Heart left ventricle (tissue), 13 donors: ENCODE measurements at regions not wholly inside any gene's neighbourhood (a gene's known extent, or its start where the extent isn't known, plus 50 kb on each side); places are given as distances from the start of the nearest gene placed in this dataset.

ENCODE experiments used
- CTCF ChIP-seq, 12 donors: fragments of 200-600 bp; sonication (generic) in 4 of 12; IDR thresholded peaks; one replicate each; pipeline versions ENCODE4 v1.5.0 to v1.8.0; 2018 to 2022; ENCODE audit warnings: antibody characterized with exemption in 12 of 12, mild to moderate bottlenecking in 5 of 12
- POLR2A ChIP-seq, 2 donors: fragments of 450-650 bp; IDR thresholded peaks; one replicate each; pipeline ENCODE4 v1.6.1; 2017; ENCODE audit warnings: antibody characterized with exemption in 2 of 2, mild to moderate bottlenecking in 2 of 2, moderate library complexity in 2 of 2
- donor health status: ischemic (EF 13 %, LVEDD 7.1; RV severe dilation, severe dysfunction).
- donor health status: DM: no; HTN: yes; CAD: no.
- donor health status: DM: no; HTN: no; CAD: no.
- donor health status: ischemic (EF 25% LVEDD 6.9; RV normal size, moderate dysfunction).
- donor health status: ischemic (EF 25% LVEDD 5.7; RV mildly dilated, moderate dysfunction).
- donor health status: ischemic (EF 35%, LVEDD 5.7; RV mildly dilated, moderate dysfunction).
- donor health status: nonischemic (EF 11% LVEDD 7.7; RV severe dilation, severe dysfunction).
- donor health status: DM: yes; HTN: yes; CAD: no.
- donor health status: PGD.
- donor health status: ischemic (EF 29% LVEDD 5.4; RV normal size, mild dysfunction).
- donor health status: nonischemic (EF 23%, LVEDD 6.1; RV moderate dilation, normal function).

GRCh38 chrX:155744534-155744933 lies 131.8 kb upstream of the TMLHE start:
- TF ChIP-seq CTCF (IDR thresholded peaks at IDR 0.05): no peak
- TF ChIP-seq POLR2A (IDR thresholded peaks at IDR 0.05): no peak
